Psoas muscle (tissue), 7 donors: ENCODE measurements at regions not wholly inside any gene's neighbourhood (a gene's known extent, or its start where the extent isn't known, plus 50 kb on each side); places are given as distances from the start of the nearest gene placed in this dataset.
"Not testable (repeated sequence)": the region's sequence is repeated elsewhere in the genome, so short reads cannot be mapped to it uniquely, and the experiment has no call there.

Source experiments
- ATAC-seq, 4 donors: fragments of 200-7000 bp; cut with Tn5 transposase; one replicate each; pipeline ENCODE4 v1.9.1; 2020; ENCODE audit warnings: moderate library complexity in 3 of 4, mild to moderate bottlenecking in 2 of 4
- DNase-seq, 2 donors: peaks; one replicate each; pipeline ENCODE4 v3.0.0-alpha.2; 2020
- H3K27ac ChIP-seq: fragments of 200-600 bp; one replicate; pipeline ENCODE4 v1.8.0; 2022
- H3K27me3 ChIP-seq, 3 donors: fragments of 200-600 bp in 1 of 3; one replicate each; pipeline versions ENCODE4 v1.6.1 to v1.8.0; 2013 to 2022; ENCODE audit warnings: low read length in 2 of 3, mild to moderate bottlenecking in 2 of 3, moderate library complexity in 1 of 3; ENCODE audit not compliant: insufficient read depth in 3 of 3
- H3K36me3 ChIP-seq, 2 donors: fragments of 200-600 bp in 1 of 2; one replicate each; pipeline versions ENCODE4 v1.6.1 to v1.8.0; 2013 to 2022; ENCODE audit warnings: low read depth in 1 of 2, mild to moderate bottlenecking in 1 of 2, moderate library complexity in 1 of 2; ENCODE audit not compliant: insufficient read depth in 1 of 2
- H3K4me1 ChIP-seq: fragments of 200-600 bp; one replicate; pipeline ENCODE4 v1.8.0; 2022
- H3K4me3 ChIP-seq: fragments of 200-600 bp; one replicate; pipeline ENCODE4 v1.8.0; 2022; ENCODE audit warnings: mild to moderate bottlenecking
- H3K9me3 ChIP-seq: fragments of 200-600 bp; one replicate; pipeline ENCODE4 v1.8.0; 2022
- whole genome bisulfite sequencing, 3 donors: extraction: QIAGEN DNeasy Blood & Tissue Kit; methylation state at CpG; one replicate each; pipeline versions ENCODE4 v1.1.6 to v1.1.7; 2013; 5-methylcytosine and 5-hydroxymethylcytosine counted together
- intact Hi-C, 2 donors: fragments of 100-400 bp; cut with DNase I; formaldehyde crosslinking; loops; one replicate each; pipeline versions ENCODE4 v1.11.0 to v1.14.2; 2022
- donor health status: healthy with polysubstance abuse.
- donor health status: DM: no; HTN: no; CAD: no; lungs with moderate emphysema.
- donor health status: Bipolar disorder and iron deficiency.
- donor health status: healthy.
- donor health status: DM: yes; HTN: yes; CAD: no.
- donor health status: DM: no; HTN: no; CAD: no.
- donor health status: DM: yes; HTN: yes; CAD: no.

GRCh38 chr9:41839786-41840185 is 289.4 kb downstream of the CNTNAP3B start:
- H3K36me3 ChIP-seq, H3K4me1 ChIP-seq, DNase-seq, H3K27ac ChIP-seq, intact Hi-C loops, H3K9me3 ChIP-seq, ATAC-seq, H3K27me3 ChIP-seq, H3K4me3 ChIP-seq: not testable (repeated sequence)
- no CpG with 5 or more reads among the region's 1 CpG for WGBS, 3 donors

DNA sequence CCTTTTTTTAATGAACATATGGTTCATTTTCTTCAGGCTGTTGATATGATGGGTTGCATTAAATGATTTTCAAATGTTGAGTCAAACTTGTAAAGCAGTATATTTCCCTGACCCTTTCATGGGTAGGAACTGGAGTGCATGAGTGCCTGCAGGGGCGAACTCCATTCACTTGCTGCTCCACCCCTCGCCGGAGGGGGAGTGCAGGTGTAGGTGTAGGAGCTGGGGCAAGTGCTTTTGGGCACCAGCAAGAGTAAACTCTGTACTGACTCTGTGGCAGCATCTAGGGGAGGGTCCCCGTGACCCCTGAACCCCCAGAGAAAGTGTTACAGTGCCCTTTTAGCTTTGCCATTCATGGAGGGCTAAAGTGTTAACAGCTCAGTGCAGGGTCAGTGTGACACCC is 290.3 kb downstream of the CNTNAP3B start:
- H3K4me1 ChIP-seq, H3K27me3 ChIP-seq, DNase-seq, H3K9me3 ChIP-seq, ATAC-seq, H3K4me3 ChIP-seq, H3K27ac ChIP-seq, intact Hi-C loops, H3K36me3 ChIP-seq: not testable (repeated sequence)
- no CpG with 5 or more reads among the region's 4 CpGs for WGBS, 3 donors

DNA sequence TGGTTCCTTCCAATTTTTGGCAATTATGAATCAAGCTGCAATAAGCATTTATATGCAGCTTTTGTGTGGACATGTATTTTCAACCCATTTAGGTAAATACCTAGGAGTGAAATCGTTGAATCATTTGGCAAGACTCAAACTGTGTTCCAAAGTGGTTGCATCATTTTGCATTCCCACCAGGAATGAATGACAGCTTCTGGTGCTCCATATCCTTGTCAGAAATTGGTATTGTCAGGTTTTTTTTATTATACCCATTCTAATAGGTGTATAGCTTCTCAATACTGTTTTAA is 290.7 kb downstream of the CNTNAP3B start:
- H3K27me3 ChIP-seq, DNase-seq, H3K9me3 ChIP-seq, H3K27ac ChIP-seq, H3K4me1 ChIP-seq, H3K36me3 ChIP-seq, H3K4me3 ChIP-seq, ATAC-seq, intact Hi-C loops: not testable (repeated sequence)
- no CpG with 5 or more reads among the region's 1 CpG for WGBS, 3 donors

GRCh38 chr9:41837684-41838561 is 291.3 kb downstream of the CNTNAP3B start:
- H3K27me3 ChIP-seq, intact Hi-C loops, H3K4me3 ChIP-seq, H3K36me3 ChIP-seq, H3K4me1 ChIP-seq, DNase-seq, ATAC-seq, H3K9me3 ChIP-seq, H3K27ac ChIP-seq: not testable (repeated sequence)
- WGBS, 3 donors, result no CpG with 5 or more reads among the region's 3 CpGs

DNA sequence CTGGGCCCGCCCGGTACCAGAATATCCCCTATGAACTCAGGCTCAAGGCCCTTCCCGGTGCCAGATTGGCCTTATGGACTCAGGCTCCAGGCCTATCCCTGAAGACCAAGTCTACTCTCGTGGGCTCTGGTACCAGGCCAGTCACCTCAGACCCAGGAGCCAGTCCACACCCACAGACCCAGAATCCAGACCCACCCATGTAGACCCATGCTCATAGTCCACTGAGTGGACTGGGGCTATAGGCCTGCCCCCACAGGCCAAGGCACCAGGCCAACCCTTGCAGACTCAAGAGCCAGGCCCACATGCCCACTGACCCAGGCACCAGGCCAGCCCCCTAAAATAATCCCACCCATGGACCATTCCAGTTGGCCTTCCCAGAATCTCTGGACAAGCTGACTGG is 296.1 kb downstream of the CNTNAP3B start:
- H3K27ac ChIP-seq, H3K4me1 ChIP-seq, DNase-seq, ATAC-seq, H3K4me3 ChIP-seq, H3K9me3 ChIP-seq, intact Hi-C loops, H3K27me3 ChIP-seq, H3K36me3 ChIP-seq: not testable (repeated sequence)
- WGBS, 3 donors, result no CpG with 5 or more reads among the region's 4 CpGs

- not testable (repeated sequence) for H3K9me3 ChIP-seq, DNase-seq, H3K36me3 ChIP-seq
Observed at GRCh38 chr9:41824723-41825122, 304.5 kb downstream of the CNTNAP3B start.

DNA sequence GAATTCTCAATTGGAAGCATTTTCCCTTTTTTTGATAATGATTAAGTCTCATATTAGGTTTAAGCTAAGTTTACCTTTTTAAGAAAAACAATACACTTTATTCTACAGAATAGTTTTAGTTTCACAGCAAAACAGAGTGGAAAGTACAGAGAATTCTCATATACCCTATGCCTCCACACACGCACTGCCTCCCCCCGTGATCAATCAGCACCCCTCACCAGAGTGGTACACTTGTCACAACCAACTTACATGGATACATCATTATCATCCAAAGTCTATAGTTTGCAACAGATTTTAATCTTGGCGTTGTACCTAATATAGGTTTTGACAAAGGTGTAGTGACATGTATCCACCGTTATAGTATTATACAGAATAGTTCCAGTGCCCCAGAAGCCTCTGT is 326.5 kb downstream of the CNTNAP3B start:
- WGBS, 3 donors, result 71 to 79% (median 74%) methylated on average over 4 of the region's 4 CpGs
- H3K36me3 ChIP-seq, H3K4me3 ChIP-seq, H3K27ac ChIP-seq, H3K9me3 ChIP-seq, H3K27me3 ChIP-seq, DNase-seq, ATAC-seq, H3K4me1 ChIP-seq, intact Hi-C loops: not testable (repeated sequence)

More at GRCh38 chr9:41824723-41825122, 304.5 kb downstream of the CNTNAP3B start:
- H3K27ac ChIP-seq, H3K4me3 ChIP-seq, intact Hi-C loops, H3K4me1 ChIP-seq, ATAC-seq, H3K27me3 ChIP-seq: not testable (repeated sequence)
- WGBS, 3 donors, result no CpG with 5 or more reads among the region's 8 CpGs

- ATAC-seq, intact Hi-C loops, DNase-seq, H3K27me3 ChIP-seq, H3K4me3 ChIP-seq, H3K27ac ChIP-seq, H3K36me3 ChIP-seq, H3K4me1 ChIP-seq, H3K9me3 ChIP-seq: not testable (repeated sequence)
- WGBS, 3 donors, result 60 to 63% (median 61%) methylated on average over 4 of the region's 4 CpGs
Observed at GRCh38 chr9:41798684-41799083, 330.5 kb downstream of the CNTNAP3B start.

- H3K4me1 ChIP-seq, H3K36me3 ChIP-seq, intact Hi-C loops, H3K27me3 ChIP-seq, H3K9me3 ChIP-seq, H3K4me3 ChIP-seq, H3K27ac ChIP-seq, DNase-seq, ATAC-seq: not testable (repeated sequence)
- WGBS, 3 donors, result 68 to 74% (median 70%) methylated on average over 7 of the region's 7 CpGs
Observed at GRCh38 chr9:41790719-41791363, 338.4 kb downstream of the CNTNAP3B start.

- 33 to 48% (median 43%) methylated on average over 5 of the region's 5 CpGs for WGBS, 3 donors
- H3K27ac ChIP-seq, ATAC-seq, intact Hi-C loops, DNase-seq, H3K36me3 ChIP-seq, H3K4me3 ChIP-seq, H3K27me3 ChIP-seq, H3K9me3 ChIP-seq, H3K4me1 ChIP-seq: not testable (repeated sequence)
Observed at GRCh38 chr9:41790007-41790406, 339.2 kb downstream of the CNTNAP3B start.

GRCh38 chr9:41789387-41789786 is 339.8 kb downstream of the CNTNAP3B start:
- intact Hi-C loops, DNase-seq, H3K27ac ChIP-seq, ATAC-seq, H3K9me3 ChIP-seq, H3K4me1 ChIP-seq, H3K36me3 ChIP-seq, H3K4me3 ChIP-seq, H3K27me3 ChIP-seq: not testable (repeated sequence)
- WGBS, 3 donors, result 61 to 78% (median 66%) methylated on average over 4 of the region's 4 CpGs
